Body of pancreas (tissue), 4 donors: ENCODE measurements at regions not wholly inside any gene's neighbourhood (a gene's known extent, or its start where the extent isn't known, plus 50 kb on each side); places are given as distances from the start of the nearest gene placed in this dataset.

Experiments
- ATAC-seq: fragments of 150-250 bp; one replicate; pipeline ENCODE4 v1.9.1; 2016
- DNase-seq, 4 donors: peaks; one replicate each; pipeline ENCODE4 v3.0.0-alpha.2; 2019
- H3K27ac ChIP-seq, 4 donors: fragments of 200-600 bp; sonication (generic); 1 replicate in 3 of 4; 2 replicates in 1 of 4; pipeline versions ENCODE4 v1.5.1 to v1.6.1; 2016 to 2019; ENCODE audit warnings: mild to moderate bottlenecking in 1 of 4, mixed read lengths in 1 of 4, moderate library complexity in 1 of 4
- H3K27me3 ChIP-seq, 2 donors: fragments of 200-600 bp; sonication (generic); one replicate each; pipeline ENCODE4 v1.6.0; 2016; ENCODE audit warnings: mild to moderate bottlenecking in 1 of 2
- H3K36me3 ChIP-seq, 2 donors: fragments of 200-600 bp; sonication (generic); replicated peaks in 1 of 2; 2 replicates each; pipeline ENCODE4 v1.5.1; 2016; ENCODE audit warnings: low read depth in 2 of 2; ENCODE audit not compliant: insufficient read depth in 1 of 2
- H3K4me1 ChIP-seq: fragments of 200-600 bp; sonication (generic); one replicate; pipeline ENCODE4 v1.6.0; 2016
- H3K4me3 ChIP-seq, 2 donors: fragments of 200-600 bp; sonication (generic); 1 replicate in 1 of 2; 2 replicates in 1 of 2; pipeline ENCODE4 v1.5.1; 2016 to 2019
- H3K9me3 ChIP-seq, 3 donors: fragments of 200-600 bp; sonication (generic); 1 replicate in 2 of 3; 2 replicates in 1 of 3; pipeline ENCODE4 v1.5.1; 2016
- CTCF ChIP-seq, 7 experiments: fragments of 450-650 bp in 4 of 7; fragments of 200-600 bp in 3 of 7; sonication (generic) in 3 of 7; IDR thresholded peaks; one replicate each; pipeline ENCODE4 v1.5.1; 2016 to 2019; ENCODE audit warnings: antibody characterized with exemption in 7 of 7
- POLR2A ChIP-seq, 3 donors: fragments of 450-650 bp; IDR thresholded peaks; one replicate each; pipeline ENCODE4 v1.6.1; 2016; ENCODE audit warnings: antibody characterized with exemption in 3 of 3, mild to moderate bottlenecking in 2 of 3
- WGBS, 2 donors: methylation state at CpG; one replicate each; pipeline ENCODE4 v1.1.5; 2017; 5-methylcytosine and 5-hydroxymethylcytosine counted together
- intact Hi-C: fragments of 100-400 bp; cut with DNase I; formaldehyde crosslinking; loops from one replicate; pipeline ENCODE4 v1.15.1; 2023

GRCh38 chr18:61702007-61702406 is 190.8 kb downstream of the RNF152 start:
- Histone ChIP-seq H3K4me3 (no peak overlapping the region), H3K9me3 (no peaks in the 10 kb centered on the region), H3K4me1 (no peaks in the 10 kb centered on the region), H3K36me3 (no peaks in the 10 kb centered on the region), H3K27me3 (no peaks in the 10 kb centered on the region), H3K27ac (no peak overlapping the region)
- intact Hi-C loops = no loop called here
- WGBS, 2 donors = 80 to 81% methylated on average over 3 of the region's 3 CpGs
- ATAC-seq (no peak), DNase-seq (no peak)
- no peak for TF ChIP-seq POLR2A (IDR thresholded peaks at IDR 0.05)
- TF ChIP-seq CTCF (IDR thresholded peaks at IDR 0.05) = no peak

- no peak for ATAC-seq
These were observed 193.3 kb downstream of the RNF152 start for GRCh38 chr18:61699397-61700110.

GRCh38 chr18:61697306-61697909 is 195.4 kb downstream of the RNF152 start:
- intact Hi-C loops = no loop called here
- Histone ChIP-seq H3K9me3 (no peaks in the 10 kb centered on the region), H3K4me3 (no peak overlapping the region), H3K27ac (no peak overlapping the region), H3K4me1 (no peaks in the 10 kb centered on the region), H3K36me3 (no peaks in the 10 kb centered on the region), H3K27me3 (no peaks in the 10 kb centered on the region)
- TF ChIP-seq POLR2A (IDR thresholded peaks at IDR 0.05) = no peak
- no peak for TF ChIP-seq CTCF (IDR thresholded peaks at IDR 0.05)
- DNase-seq = no peak
- ATAC-seq = no peak
- WGBS, 2 donors = 74 to 85% methylated on average over 2 of the region's 2 CpGs

More at GRCh38 chr18:61699397-61700110, 193.3 kb downstream of the RNF152 start:
- intact Hi-C loops = no loop called here
- H3K27me3 ChIP-seq = no peaks in the 10 kb centered on the region
- no peaks in the 10 kb centered on the region for H3K4me1 ChIP-seq
- 89 to 94% methylated on average over 5 of the region's 5 CpGs for WGBS, 2 donors
- H3K4me3 ChIP-seq = no peak overlapping the region
- DNase-seq = no peak
- H3K36me3 ChIP-seq = no peaks in the 10 kb centered on the region
- TF ChIP-seq POLR2A (IDR thresholded peaks at IDR 0.05) = no peak
- TF ChIP-seq CTCF (IDR thresholded peaks at IDR 0.05) = no peak
- H3K9me3 ChIP-seq = no peaks in the 10 kb centered on the region
- no peak overlapping the region for H3K27ac ChIP-seq

- TF ChIP-seq CTCF (IDR thresholded peaks at IDR 0.05) = no peak
- TF ChIP-seq POLR2A (IDR thresholded peaks at IDR 0.05) = no peak
- Histone ChIP-seq H3K4me1 (peaks cover 17% of the 10 kb centered on the region), H3K27me3 (no peaks in the 10 kb centered on the region), H3K9me3 (no peaks in the 10 kb centered on the region), H3K27ac (no peak overlapping the region), H3K36me3 (no peaks in the 10 kb centered on the region), H3K4me3 (no peak overlapping the region)
- intact Hi-C loops = no loop called here
- ATAC-seq = no peak
- WGBS, 2 donors = 88 to 94% methylated on average over 3 of the region's 3 CpGs
- DNase-seq = no peak
These were observed 198.6 kb downstream of the RNF152 start for GRCh38 chr18:61694236-61694635.
